ENCODE measurements at regions not wholly inside any gene's neighbourhood (a gene's known extent, or its start where the extent isn't known, plus 50 kb on each side); places are given as distances from the start of the nearest gene placed in this dataset.

DNA sequence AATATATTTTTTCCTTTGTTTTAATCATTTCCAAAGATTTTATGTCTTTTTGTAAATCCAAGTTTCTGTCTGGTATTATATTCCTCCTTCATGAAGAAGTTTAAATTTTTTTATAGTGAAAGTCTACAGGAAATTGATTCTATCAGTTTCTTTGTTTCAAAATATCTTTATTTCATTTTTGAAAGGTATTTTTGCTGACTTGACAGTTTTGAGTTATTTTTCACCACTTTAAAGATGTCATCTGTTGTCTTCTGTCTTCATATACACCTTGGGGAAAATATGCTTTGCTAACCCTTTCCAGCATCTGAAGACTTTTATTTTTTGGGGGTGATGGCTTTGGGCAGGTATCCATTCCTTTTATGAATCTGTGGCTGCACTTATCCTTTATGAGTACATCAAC lies 164.4 kb upstream of the EPHA5 start:
- H3K9ac ChIP-seq (ENCODE audit: low read length): no peak overlapping the region
- no peaks in the 10 kb centered on the region for H3F3A ChIP-seq (ENCODE audit: insufficient read depth, low read length)
- H3K36me3 ChIP-seq (replicated peaks; ENCODE audit: insufficient read depth, low read length): no peaks in the 10 kb centered on the region
- no peak overlapping the region for H3K27ac ChIP-seq (ENCODE audit: low read length)
- H2AFZ ChIP-seq (ENCODE audit: low read length): no peak overlapping the region
- no peak overlapping the region for H3K4me3 ChIP-seq (ENCODE audit: low read length)
- H3K27me3 ChIP-seq (replicated peaks; ENCODE audit: insufficient read depth, low read length): no peaks in the 10 kb centered on the region
- no peaks in the 10 kb centered on the region for H4K20me1 ChIP-seq (ENCODE audit: insufficient read depth, low read length)
- no peak overlapping the region for H3K4me2 ChIP-seq (ENCODE audit: low read depth, low read length)
- TF ChIP-seq EZH2 (optimal IDR thresholded peaks at IDR 0.05; ENCODE audit: low read depth, low read length): no peak
- no peaks in the 10 kb centered on the region for H3K79me2 ChIP-seq (ENCODE audit: low read length)
- no peaks in the 10 kb centered on the region for H3K9me3 ChIP-seq (replicated peaks; ENCODE audit: insufficient read depth, low read length)
- no peaks in the 10 kb centered on the region for H3K9me2 ChIP-seq (replicated peaks; ENCODE audit: insufficient read depth, low read length)
- DNase-seq: no peak
- no peaks in the 10 kb centered on the region for H3K4me1 ChIP-seq (ENCODE audit: low read length)

DNA sequence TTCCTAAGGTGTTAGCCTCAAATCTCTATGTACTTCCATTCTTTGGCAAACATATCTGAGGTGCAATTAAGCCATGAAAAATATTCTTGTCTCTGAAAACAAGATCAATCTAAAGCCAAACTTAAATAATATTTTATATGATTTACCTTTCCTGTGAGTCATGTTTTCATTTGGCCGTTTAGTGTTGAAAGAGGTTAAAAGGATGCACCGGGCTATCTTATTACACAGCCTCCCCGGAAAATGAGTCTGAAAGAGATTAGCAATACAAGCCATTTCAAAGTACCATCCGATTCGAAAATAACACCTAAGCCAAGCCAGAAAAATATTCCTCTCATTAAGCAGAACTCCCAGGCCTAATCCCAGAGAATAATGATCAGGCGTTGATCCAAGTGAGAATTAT lies 161.5 kb upstream of the EPHA5 start:
- H3K4me3 ChIP-seq (ENCODE audit: low read length): no peak overlapping the region
- H3K4me1 ChIP-seq (ENCODE audit: low read length): no peaks in the 10 kb centered on the region
- no peak overlapping the region for H3K4me2 ChIP-seq (ENCODE audit: low read depth, low read length)
- H3K9me3 ChIP-seq (replicated peaks; ENCODE audit: insufficient read depth, low read length): no peaks in the 10 kb centered on the region
- H3K79me2 ChIP-seq (ENCODE audit: low read length): no peaks in the 10 kb centered on the region
- no peak overlapping the region for H2AFZ ChIP-seq (ENCODE audit: low read length)
- no peaks in the 10 kb centered on the region for H3K9me2 ChIP-seq (replicated peaks; ENCODE audit: insufficient read depth, low read length)
- DNase-seq: no peak
- no peak overlapping the region for H3K27ac ChIP-seq (ENCODE audit: low read length)
- H3K9ac ChIP-seq (ENCODE audit: low read length): no peak overlapping the region
- no peak for TF ChIP-seq EZH2phosphoT487 (IDR thresholded peaks at IDR 0.05; ENCODE audit: low read length)
- TF ChIP-seq EZH2 (optimal IDR thresholded peaks at IDR 0.05; ENCODE audit: low read depth, low read length): no peak
- TF ChIP-seq, protein P1, sequence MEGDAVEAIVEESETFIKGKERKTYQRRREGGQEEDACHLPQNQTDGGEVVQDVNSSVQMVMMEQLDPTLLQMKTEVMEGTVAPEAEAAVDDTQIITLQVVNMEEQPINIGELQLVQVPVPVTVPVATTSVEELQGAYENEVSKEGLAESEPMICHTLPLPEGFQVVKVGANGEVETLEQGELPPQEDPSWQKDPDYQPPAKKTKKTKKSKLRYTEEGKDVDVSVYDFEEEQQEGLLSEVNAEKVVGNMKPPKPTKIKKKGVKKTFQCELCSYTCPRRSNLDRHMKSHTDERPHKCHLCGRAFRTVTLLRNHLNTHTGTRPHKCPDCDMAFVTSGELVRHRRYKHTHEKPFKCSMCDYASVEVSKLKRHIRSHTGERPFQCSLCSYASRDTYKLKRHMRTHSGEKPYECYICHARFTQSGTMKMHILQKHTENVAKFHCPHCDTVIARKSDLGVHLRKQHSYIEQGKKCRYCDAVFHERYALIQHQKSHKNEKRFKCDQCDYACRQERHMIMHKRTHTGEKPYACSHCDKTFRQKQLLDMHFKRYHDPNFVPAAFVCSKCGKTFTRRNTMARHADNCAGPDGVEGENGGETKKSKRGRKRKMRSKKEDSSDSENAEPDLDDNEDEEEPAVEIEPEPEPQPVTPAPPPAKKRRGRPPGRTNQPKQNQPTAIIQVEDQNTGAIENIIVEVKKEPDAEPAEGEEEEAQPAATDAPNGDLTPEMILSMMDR (IDR thresholded peaks at IDR 0.05; ENCODE audit: low read length): no peak
- no peaks in the 10 kb centered on the region for H3K36me3 ChIP-seq (replicated peaks; ENCODE audit: insufficient read depth, low read length)
- H3F3A ChIP-seq (ENCODE audit: insufficient read depth, low read length): no peaks in the 10 kb centered on the region
- no peaks in the 10 kb centered on the region for H4K20me1 ChIP-seq (ENCODE audit: insufficient read depth, low read length)
- H3K27me3 ChIP-seq (replicated peaks; ENCODE audit: insufficient read depth, low read length): no peaks in the 10 kb centered on the region

DNA sequence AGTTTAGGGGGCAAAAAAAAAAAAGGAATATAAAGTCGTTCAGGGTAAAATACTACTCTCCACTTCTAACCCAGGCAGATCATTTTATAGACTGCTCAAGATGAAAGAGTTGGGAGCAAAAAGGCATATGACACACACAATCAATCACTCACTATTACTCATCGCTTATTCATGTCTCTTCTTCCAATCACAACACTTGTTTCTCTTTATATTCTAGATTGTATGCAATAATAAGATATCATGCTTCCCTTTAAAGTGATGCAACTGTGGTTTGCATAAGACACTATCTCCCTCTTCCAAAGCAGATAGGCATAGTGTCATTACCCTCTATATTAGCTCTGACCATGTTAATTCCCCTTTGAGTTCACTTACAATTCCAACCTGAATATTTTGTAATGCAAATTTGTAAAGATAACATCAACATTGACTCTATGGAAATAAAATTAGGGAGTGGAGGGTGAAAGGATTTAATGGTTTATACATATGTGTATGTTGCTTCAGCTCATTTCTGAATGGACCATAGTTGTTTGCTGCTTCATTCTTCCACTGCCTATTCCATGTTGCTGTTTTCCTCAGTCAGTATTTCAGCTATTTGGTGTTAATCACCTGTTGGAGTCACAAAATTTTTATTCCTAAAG lies 154.9 kb upstream of the EPHA5 start:
- no peaks in the 10 kb centered on the region for H3K36me3 ChIP-seq (replicated peaks; ENCODE audit: insufficient read depth, low read length)
- H2AFZ ChIP-seq (ENCODE audit: low read length): no peak overlapping the region
- H3K27me3 ChIP-seq (replicated peaks; ENCODE audit: insufficient read depth, low read length): no peaks in the 10 kb centered on the region
- H3K79me2 ChIP-seq (ENCODE audit: low read length): no peaks in the 10 kb centered on the region
- H3K4me2 ChIP-seq (ENCODE audit: low read depth, low read length): no peak overlapping the region
- TF ChIP-seq EZH2 (optimal IDR thresholded peaks at IDR 0.05; ENCODE audit: low read depth, low read length) (no peak), EZH2phosphoT487 (IDR thresholded peaks at IDR 0.05; ENCODE audit: low read length) (no peak)
- TF ChIP-seq, protein P1 (IDR thresholded peaks at IDR 0.05; ENCODE audit: low read length): no peak
- DNase-seq: no peak
- no peak overlapping the region for H3K4me3 ChIP-seq (ENCODE audit: low read length)
- H3F3A ChIP-seq (ENCODE audit: insufficient read depth, low read length): no peaks in the 10 kb centered on the region
- no peak overlapping the region for H3K27ac ChIP-seq (ENCODE audit: low read length)
- no peaks in the 10 kb centered on the region for H3K9me2 ChIP-seq (replicated peaks; ENCODE audit: insufficient read depth, low read length)
- no peaks in the 10 kb centered on the region for H4K20me1 ChIP-seq (ENCODE audit: insufficient read depth, low read length)
- H3K9me3 ChIP-seq (replicated peaks; ENCODE audit: insufficient read depth, low read length): no peaks in the 10 kb centered on the region
- H3K4me1 ChIP-seq (ENCODE audit: low read length): no peaks in the 10 kb centered on the region
- H3K9ac ChIP-seq (ENCODE audit: low read length): no peak overlapping the region

DNA sequence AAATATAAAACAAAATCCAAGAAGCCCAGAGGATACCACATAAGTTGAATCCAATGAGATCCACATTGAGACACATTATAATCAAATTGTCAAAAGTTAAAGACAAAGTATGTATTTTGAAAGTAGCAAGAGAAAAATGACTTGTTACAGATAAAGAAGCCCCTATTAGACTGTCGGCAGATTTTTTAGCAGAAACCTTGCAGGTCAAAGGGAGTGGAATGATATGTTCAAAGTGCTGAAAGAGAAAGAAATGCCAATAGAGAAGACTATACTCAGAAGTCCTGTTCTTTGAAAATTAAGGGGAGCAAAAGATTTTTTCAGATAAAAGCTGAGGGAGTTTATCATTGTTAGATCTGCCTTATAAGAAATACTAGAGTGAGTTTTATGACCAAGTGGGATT lies 148.9 kb upstream of the EPHA5 start:
- Histone ChIP-seq H3K27ac (ENCODE audit: low read length) (no peak overlapping the region), H3K4me3 (ENCODE audit: low read length) (no peak overlapping the region), H3K9ac (ENCODE audit: low read length) (no peak overlapping the region), H3K9me2 (replicated peaks; ENCODE audit: insufficient read depth, low read length) (no peaks in the 10 kb centered on the region), H3K4me1 (ENCODE audit: low read length) (no peaks in the 10 kb centered on the region), H3K4me2 (ENCODE audit: low read depth, low read length) (no peak overlapping the region), H3K27me3 (replicated peaks; ENCODE audit: insufficient read depth, low read length) (no peaks in the 10 kb centered on the region), H3F3A (ENCODE audit: insufficient read depth, low read length) (no peaks in the 10 kb centered on the region), H2AFZ (ENCODE audit: low read length) (no peak overlapping the region), H4K20me1 (ENCODE audit: insufficient read depth, low read length) (no peaks in the 10 kb centered on the region), H3K79me2 (ENCODE audit: low read length) (no peaks in the 10 kb centered on the region), H3K9me3 (replicated peaks; ENCODE audit: insufficient read depth, low read length) (no peaks in the 10 kb centered on the region), H3K36me3 (replicated peaks; ENCODE audit: insufficient read depth, low read length) (no peaks in the 10 kb centered on the region)
- no peak for TF ChIP-seq EZH2phosphoT487 (IDR thresholded peaks at IDR 0.05; ENCODE audit: low read length)
- TF ChIP-seq, protein P1 (IDR thresholded peaks at IDR 0.05; ENCODE audit: low read length): no peak
- no peak for TF ChIP-seq EZH2 (optimal IDR thresholded peaks at IDR 0.05; ENCODE audit: low read depth, low read length)
- DNase-seq: no peak

Measured in MM.1S (cell line).